ENCODE measurements at regions not wholly inside any gene's neighbourhood (a gene's known extent, or its start where the extent isn't known, plus 50 kb on each side); places are given as distances from the start of the nearest gene placed in this dataset.
A peak's percentile ranks its signal among the peaks of the same experiment; 100 is the strongest.

DNA sequence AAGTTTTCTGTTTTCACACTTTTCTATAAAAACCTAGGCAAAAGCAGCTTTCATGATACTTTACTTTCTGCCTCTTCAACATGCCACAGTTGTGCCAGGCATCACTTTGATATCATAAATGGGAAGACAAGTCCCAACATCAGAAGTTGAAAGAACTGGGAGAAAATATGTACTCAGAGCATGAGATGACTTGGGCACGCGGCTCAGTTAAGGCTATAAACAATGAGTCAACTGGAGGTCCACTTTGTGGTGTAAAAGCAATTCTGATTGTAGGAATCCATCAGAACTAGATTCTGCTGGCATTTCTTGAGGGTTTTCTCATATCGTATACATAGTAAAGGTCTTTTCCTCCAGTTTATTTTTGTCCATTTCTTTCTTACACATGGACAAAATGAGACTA lies 109.7 kb upstream of the USP47 start:
- no peak overlapping the region for H3K4me3 ChIP-seq (ENCODE audit: low read depth, low read length)
- ChIA-PET POLR2A (no interaction called here), CTCF (no interaction called here)
- TF ChIP-seq, protein P1, sequence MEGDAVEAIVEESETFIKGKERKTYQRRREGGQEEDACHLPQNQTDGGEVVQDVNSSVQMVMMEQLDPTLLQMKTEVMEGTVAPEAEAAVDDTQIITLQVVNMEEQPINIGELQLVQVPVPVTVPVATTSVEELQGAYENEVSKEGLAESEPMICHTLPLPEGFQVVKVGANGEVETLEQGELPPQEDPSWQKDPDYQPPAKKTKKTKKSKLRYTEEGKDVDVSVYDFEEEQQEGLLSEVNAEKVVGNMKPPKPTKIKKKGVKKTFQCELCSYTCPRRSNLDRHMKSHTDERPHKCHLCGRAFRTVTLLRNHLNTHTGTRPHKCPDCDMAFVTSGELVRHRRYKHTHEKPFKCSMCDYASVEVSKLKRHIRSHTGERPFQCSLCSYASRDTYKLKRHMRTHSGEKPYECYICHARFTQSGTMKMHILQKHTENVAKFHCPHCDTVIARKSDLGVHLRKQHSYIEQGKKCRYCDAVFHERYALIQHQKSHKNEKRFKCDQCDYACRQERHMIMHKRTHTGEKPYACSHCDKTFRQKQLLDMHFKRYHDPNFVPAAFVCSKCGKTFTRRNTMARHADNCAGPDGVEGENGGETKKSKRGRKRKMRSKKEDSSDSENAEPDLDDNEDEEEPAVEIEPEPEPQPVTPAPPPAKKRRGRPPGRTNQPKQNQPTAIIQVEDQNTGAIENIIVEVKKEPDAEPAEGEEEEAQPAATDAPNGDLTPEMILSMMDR (IDR thresholded peaks at IDR 0.05; ENCODE audit: insufficient read depth, low read length, missing control alignments) = no peak
- no peak for DNase-seq (ENCODE audit: low read depth, low spot score)

DNA sequence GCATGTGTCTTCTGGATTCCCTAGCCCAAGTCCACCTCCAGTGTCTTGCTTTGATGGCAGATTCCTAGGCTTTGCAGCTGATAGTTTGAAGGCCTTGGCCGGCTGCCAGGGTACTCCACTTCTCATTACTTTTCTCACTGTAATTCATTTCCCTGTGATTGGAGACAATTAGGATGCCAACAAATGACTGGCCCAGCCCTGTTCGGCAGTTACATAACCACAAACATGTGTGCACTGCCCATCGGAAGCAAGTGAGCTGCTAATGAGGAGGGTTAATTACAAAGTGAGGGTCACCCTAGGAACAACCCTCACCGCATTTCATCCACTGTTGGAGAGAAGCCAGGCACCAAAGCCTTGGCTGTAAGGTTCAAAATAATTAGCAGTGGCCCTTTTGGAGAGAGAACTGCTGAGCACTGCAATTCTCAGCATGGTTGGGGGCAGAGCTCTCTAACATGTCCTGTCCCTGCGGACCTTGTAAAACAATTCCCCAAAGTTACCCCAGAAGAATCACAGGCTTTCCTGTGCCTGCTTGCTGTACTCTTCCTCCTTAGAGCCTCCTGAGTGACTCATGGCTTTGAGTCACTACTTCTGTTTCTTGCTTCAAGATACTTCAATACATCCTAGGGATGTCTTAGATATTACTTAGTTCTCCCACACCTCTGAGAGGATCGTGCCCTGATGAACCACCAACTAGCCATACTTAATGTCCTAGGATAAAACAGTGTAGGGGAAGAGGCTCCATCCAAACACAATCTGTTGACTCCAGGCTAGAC lies 109.7 kb upstream of the GALNT18 start:
- TF ChIP-seq, protein P1 (IDR thresholded peaks at IDR 0.05; ENCODE audit: insufficient read depth, low read length, missing control alignments) = no peak
- peak; percentile 4 for DNase-seq (ENCODE audit: low read depth, low spot score)
- POLR2A ChIA-PET = no interaction called here
- no peak overlapping the region for H3K4me3 ChIP-seq (ENCODE audit: low read depth, low read length)
- CTCF ChIA-PET = no interaction called here

DNA sequence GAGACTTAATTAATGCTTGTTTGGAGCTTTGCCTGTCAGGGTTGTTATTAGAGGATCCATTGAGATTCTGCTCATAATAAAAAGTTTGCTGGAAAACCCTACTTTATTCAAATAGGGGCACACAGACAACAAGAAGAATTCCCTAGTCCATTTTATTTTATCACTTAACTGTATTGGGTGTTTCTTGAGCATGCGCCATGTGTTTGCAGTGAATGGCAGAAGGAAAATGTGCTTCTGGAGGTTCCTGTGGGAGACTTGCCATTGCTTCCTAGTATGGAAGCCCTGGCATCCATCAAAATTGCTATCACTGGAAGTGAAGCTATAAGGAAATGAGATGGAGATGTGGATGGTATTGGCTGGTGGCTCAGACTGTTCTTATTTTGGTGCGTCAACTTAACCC lies 106.6 kb upstream of the GALNT18 start:
- no peak for DNase-seq (ENCODE audit: low read depth, low spot score)
- ChIA-PET CTCF (no interaction called here), POLR2A (no interaction called here)
- H3K4me3 ChIP-seq (ENCODE audit: low read depth, low read length) = no peak overlapping the region
- TF ChIP-seq, protein P1 (IDR thresholded peaks at IDR 0.05; ENCODE audit: insufficient read depth, low read length, missing control alignments) = no peak

DNA sequence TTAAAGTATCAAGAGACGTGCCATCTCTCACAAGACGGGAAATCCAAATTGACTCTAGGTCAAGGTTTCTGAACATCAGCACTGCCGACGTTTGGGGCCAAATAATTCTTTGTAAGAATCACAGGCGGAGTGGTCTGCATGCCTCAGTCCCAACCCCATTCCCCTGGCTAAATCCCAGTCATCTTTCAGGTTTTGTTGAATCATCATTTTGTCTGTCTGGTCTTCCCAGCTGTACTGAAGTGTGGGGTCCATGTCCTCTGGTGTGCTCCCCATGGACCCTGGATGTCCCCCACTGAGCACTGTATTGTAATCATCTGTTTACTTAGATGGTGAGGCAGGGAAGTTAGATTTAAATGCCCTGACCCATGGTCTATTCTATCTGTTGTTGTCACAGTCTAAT lies 103.6 kb upstream of the GALNT18 start:
- no peak overlapping the region for H3K4me3 ChIP-seq (ENCODE audit: low read depth, low read length)
- ChIA-PET CTCF (no interaction called here), POLR2A (no interaction called here)
- TF ChIP-seq, protein P1 (IDR thresholded peaks at IDR 0.05; ENCODE audit: insufficient read depth, low read length, missing control alignments) = no peak
- no peak for DNase-seq (ENCODE audit: low read depth, low spot score)

DNA sequence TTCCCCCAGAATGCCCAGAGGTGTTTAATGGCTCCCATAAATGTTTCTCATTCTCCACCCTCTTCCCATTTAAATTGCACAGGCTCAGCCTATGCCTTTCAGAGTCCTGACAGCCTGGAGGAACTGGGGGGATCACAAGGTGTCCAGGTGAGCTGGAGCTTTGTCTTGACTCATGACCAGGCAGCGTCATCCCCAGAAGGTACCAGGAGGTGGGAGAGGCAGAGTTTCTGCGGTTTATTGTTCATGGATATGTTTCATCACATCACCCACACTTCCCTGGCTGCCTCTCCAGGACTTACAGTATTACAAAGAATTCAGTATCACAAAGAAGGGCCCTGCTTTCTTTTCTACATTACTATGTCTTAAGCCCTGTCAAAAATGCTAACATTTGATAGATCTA lies 103.2 kb upstream of the GALNT18 start:
- TF ChIP-seq, protein P1 (IDR thresholded peaks at IDR 0.05; ENCODE audit: insufficient read depth, low read length, missing control alignments) = no peak

DNA sequence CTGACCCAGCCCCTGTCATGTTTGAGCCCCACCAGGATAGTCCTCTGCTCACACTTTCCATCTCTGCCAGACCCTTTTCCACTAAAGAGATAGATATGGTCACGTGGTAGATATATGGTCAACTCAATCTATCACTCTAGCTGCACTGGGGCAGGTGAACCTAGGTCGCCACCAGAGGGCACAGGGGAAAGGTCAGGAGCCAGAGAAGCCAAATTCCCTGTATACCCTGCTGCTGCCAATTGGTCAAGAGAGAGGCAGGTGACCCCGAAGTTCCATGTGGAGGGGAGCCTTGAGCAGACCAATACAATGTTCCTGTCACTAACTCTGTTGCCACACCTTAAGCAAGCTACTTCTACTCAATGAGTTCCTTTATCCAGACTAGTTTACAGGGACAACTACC lies 101.1 kb upstream of the GALNT18 start:
- TF ChIP-seq, protein P1 (IDR thresholded peaks at IDR 0.05; ENCODE audit: insufficient read depth, low read length, missing control alignments) = no peak
- ChIA-PET CTCF (no interaction called here), POLR2A (no interaction called here)
- no peak overlapping the region for H3K4me3 ChIP-seq (ENCODE audit: low read depth, low read length)
- no peak for DNase-seq (ENCODE audit: low read depth, low spot score)

More for the DNA sequence above, 103.2 kb upstream of the GALNT18 start:
- no peak for DNase-seq (ENCODE audit: low read depth, low spot score)
- ChIA-PET CTCF (no interaction called here), POLR2A (no interaction called here)
- no peak overlapping the region for H3K4me3 ChIP-seq (ENCODE audit: low read depth, low read length)
